Raji (cell line): ENCODE measurements at regions not wholly inside any gene's neighbourhood (a gene's known extent, or its start where the extent isn't known, plus 50 kb on each side); places are given as distances from the start of the nearest gene placed in this dataset.

Experiments used
- POLR2A ChIP-seq: IDR thresholded peaks from 2 replicates; pipeline ENCODE4 v1.6.1; 2011; ENCODE audit warnings: low read depth, low read length, control low read depth; ENCODE audit not compliant: insufficient read depth

- no peak for TF ChIP-seq POLR2A
These were observed 122.6 kb upstream of the TNFSF4 start for GRCh38 chr1:173329726-173330125.

GRCh38 chr1:173330149-173330951, 123.2 kb upstream of the TNFSF4 start:
- TF ChIP-seq POLR2A = no peak

GRCh38 chr1:173332026-173332425, 124.9 kb upstream of the TNFSF4 start:
- no peak for TF ChIP-seq POLR2A

DNA sequence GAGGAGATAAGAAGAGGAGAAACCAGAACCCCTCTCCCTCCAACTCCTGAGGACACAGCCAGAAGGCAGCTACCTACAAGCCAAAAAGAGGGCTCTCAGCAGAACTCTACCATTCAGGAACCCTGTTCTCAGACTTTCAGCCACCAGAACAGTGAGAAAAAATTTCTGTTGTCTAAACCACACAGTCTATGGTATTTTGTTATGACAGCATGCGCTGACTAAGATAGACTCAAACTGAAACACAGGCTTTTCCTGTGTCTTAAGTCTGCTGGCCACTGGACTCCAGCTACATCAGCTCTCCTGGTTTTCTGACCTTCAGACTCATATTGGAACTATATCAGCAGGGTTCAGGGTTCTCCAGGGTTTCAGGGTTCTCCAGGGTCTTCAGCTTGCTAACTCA, 126.5 kb upstream of the TNFSF4 start:
- no peak for TF ChIP-seq POLR2A

DNA sequence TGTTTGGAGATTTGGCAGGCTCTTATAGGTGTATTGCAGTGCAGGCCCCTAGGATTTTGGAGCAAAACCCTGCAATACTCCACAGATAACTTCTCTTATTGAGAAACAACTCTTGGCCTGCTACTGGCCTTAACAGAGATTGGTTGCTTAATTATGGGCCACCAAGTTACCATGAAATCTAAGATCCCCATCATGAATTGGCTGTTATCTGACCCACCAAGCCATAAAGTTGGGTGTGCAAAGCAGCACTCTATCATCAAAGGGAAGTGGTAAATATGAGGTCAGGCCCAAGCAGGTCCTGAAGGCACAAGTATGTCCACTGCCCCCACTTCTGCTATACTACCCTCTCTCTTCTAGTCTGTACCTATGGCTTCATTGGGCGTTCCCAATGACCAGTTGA, 130.0 kb upstream of the TNFSF4 start:
- TF ChIP-seq POLR2A = no peak

GRCh38 chr1:173341307-173341706, 134.2 kb upstream of the TNFSF4 start:
- no peak for TF ChIP-seq POLR2A

DNA sequence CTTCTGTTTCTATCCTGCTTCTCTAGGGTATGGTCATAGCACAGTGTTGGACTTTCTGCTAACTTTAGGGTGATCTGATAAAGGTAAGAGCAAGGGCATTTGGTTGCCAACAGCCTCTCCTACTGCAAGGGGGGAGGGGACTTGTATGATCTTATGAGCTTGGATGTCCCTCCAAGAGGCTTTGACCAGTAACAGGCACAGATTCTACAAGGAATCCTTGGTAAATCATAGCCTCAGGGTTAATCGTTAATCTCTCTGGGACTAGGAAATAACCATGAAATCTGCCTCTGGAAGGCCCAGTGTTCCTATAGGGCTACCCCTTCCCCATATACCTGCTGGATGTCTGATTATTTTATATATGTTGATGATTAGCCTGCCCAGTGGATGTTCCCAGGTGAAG, 134.8 kb upstream of the TNFSF4 start:
- no peak for TF ChIP-seq POLR2A

GRCh38 chr1:173342736-173343135, 134.4 kb upstream of the PRDX6 start:
- TF ChIP-seq POLR2A = no peak

- TF ChIP-seq POLR2A = no peak
These were observed 132.9 kb upstream of the PRDX6 start for GRCh38 chr1:173344034-173344743.

GRCh38 chr1:173347282-173347818, 129.8 kb upstream of the PRDX6 start:
- no peak for TF ChIP-seq POLR2A

DNA sequence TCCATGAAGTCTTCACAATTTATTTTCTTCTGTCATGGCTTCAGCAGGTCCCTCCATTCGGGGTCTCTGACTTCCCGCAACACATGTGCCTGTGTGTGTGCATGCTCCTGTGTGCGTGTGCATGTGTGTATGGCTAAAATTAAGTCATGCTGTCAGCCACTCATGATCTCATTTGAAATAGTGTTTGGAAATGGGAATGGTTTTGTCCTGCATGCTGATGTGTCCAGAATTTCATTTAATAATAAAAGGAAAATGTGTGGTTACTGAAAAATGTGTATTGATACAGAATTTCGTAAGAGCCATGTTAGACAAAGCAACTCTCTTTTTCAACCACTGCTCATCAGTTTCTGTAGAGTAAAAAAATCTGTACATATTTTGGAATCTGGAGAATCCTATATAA, 123.8 kb upstream of the PRDX6 start:
- TF ChIP-seq POLR2A = no peak

GRCh38 chr1:173354937-173355280, 122.2 kb upstream of the PRDX6 start:
- no peak for TF ChIP-seq POLR2A

GRCh38 chr1:173355281-173356031, 121.7 kb upstream of the PRDX6 start:
- TF ChIP-seq POLR2A = no peak

- no peak for TF ChIP-seq POLR2A
These were observed 120.9 kb upstream of the PRDX6 start for GRCh38 chr1:173356191-173356762.

GRCh38 chr1:173360487-173361063, 116.6 kb upstream of the PRDX6 start:
- TF ChIP-seq POLR2A = no peak
